DMS114 treated with DMSO at 0.1 percent for 48 hours (cell line): ENCODE measurements at regions not wholly inside any gene's neighbourhood (a gene's known extent, or its start where the extent isn't known, plus 50 kb on each side); places are given as distances from the start of the nearest gene placed in this dataset.

ENCODE experiments used
- DNase-seq: peaks from one replicate; lab custom pipeline; 2025; ENCODE audit not compliant: unreplicated experiment; lab: John Stamatoyannopoulos, UW

GRCh38 chr6:108778421-108779186 is 69.6 kb upstream of the ARMC2 start:
- no peak for DNase-seq

- DNase-seq: no peak
Observed at GRCh38 chr6:108779536-108780275, 68.5 kb upstream of the ARMC2 start.

GRCh38 chr6:108780784-108781183 is 67.4 kb upstream of the ARMC2 start:
- DNase-seq: no peak

GRCh38 chr6:108781419-108782100 is 66.7 kb upstream of the ARMC2 start:
- DNase-seq: no peak

- peak; percentile 30 for DNase-seq
Observed at GRCh38 chr6:108782179-108783041, 65.8 kb upstream of the ARMC2 start.

- DNase-seq: no peak
Observed at GRCh38 chr6:108785653-108786052, 62.6 kb upstream of the ARMC2 start.

GRCh38 chr6:108788416-108788815 is 59.8 kb upstream of the ARMC2 start:
- DNase-seq: no peak

GRCh38 chr6:108789475-108789874 is 58.7 kb upstream of the ARMC2 start:
- DNase-seq: no peak

GRCh38 chr6:108791700-108792099 is 56.5 kb upstream of the ARMC2 start:
- no peak for DNase-seq

GRCh38 chr6:108793516-108794251 is 54.5 kb upstream of the ARMC2 start:
- DNase-seq: no peak

GRCh38 chr6:108795122-108795521 is 53.1 kb upstream of the ARMC2 start:
- no peak for DNase-seq

GRCh38 chr6:108795814-108796213 is 52.4 kb upstream of the ARMC2 start:
- no peak for DNase-seq

- no peak for DNase-seq
Observed at GRCh38 chr6:108796875-108797274, 51.3 kb upstream of the ARMC2 start.

- no peak for DNase-seq
Observed at GRCh38 chr6:108797951-108798669, 50.1 kb upstream of the ARMC2 start.
